ENCODE measurements at regions not wholly inside any gene's neighbourhood (a gene's known extent, or its start where the extent isn't known, plus 50 kb on each side); places are given as distances from the start of the nearest gene placed in this dataset.

GRCh38 chr11:70889411-70889810 is 363.0 kb downstream of the SHANK2 start:
- no peak overlapping the region for H3K27ac Mint-ChIP-seq (ENCODE audit: unreplicated experiment)
- Histone ChIP-seq H3K79me2 (ENCODE audit: insufficient read depth, low read length) (no peaks in the 10 kb centered on the region), H3K4me3 (ENCODE audit: insufficient read depth, low read depth, low read length) (no peak overlapping the region), H3K36me3 (ENCODE audit: insufficient read depth, low read length) (no peaks in the 10 kb centered on the region), H3K27ac (ENCODE audit: low read depth, low read length) (no peak overlapping the region), H3K9me3 (ENCODE audit: insufficient read depth, low read depth, low read length) (no peaks in the 10 kb centered on the region), H3K4me2 (ENCODE audit: low read length) (no peak overlapping the region), H3K27me3 (ENCODE audit: insufficient read depth, low read length) (peaks cover 10% of the 10 kb centered on the region), H3K4me1 (ENCODE audit: insufficient read depth, low read length) (peaks cover 3% of the 10 kb centered on the region), H4K20me1 (ENCODE audit: insufficient read depth, low read length) (no peaks in the 10 kb centered on the region), H3K9ac (ENCODE audit: low read length) (no peak overlapping the region), H2AFZ (ENCODE audit: low read depth, low read length) (no peak overlapping the region)
- TF ChIP-seq, protein P1, sequence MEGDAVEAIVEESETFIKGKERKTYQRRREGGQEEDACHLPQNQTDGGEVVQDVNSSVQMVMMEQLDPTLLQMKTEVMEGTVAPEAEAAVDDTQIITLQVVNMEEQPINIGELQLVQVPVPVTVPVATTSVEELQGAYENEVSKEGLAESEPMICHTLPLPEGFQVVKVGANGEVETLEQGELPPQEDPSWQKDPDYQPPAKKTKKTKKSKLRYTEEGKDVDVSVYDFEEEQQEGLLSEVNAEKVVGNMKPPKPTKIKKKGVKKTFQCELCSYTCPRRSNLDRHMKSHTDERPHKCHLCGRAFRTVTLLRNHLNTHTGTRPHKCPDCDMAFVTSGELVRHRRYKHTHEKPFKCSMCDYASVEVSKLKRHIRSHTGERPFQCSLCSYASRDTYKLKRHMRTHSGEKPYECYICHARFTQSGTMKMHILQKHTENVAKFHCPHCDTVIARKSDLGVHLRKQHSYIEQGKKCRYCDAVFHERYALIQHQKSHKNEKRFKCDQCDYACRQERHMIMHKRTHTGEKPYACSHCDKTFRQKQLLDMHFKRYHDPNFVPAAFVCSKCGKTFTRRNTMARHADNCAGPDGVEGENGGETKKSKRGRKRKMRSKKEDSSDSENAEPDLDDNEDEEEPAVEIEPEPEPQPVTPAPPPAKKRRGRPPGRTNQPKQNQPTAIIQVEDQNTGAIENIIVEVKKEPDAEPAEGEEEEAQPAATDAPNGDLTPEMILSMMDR (IDR thresholded peaks at IDR 0.05; ENCODE audit: insufficient read depth, low read depth, low read length): no peak
- TF ChIP-seq EZH2 (IDR thresholded peaks at IDR 0.05; ENCODE audit: insufficient read depth, low read length): no peak
- peaks cover 8% of the 10 kb centered on the region for H3K27me3 Mint-ChIP-seq (ENCODE audit: low read depth, unreplicated experiment)
- no peak for DNase-seq (ENCODE audit: low read depth)
- peaks cover 19% of the 10 kb centered on the region for H3K36me3 Mint-ChIP-seq (ENCODE audit: low read depth, unreplicated experiment)
- peaks cover 11% of the 10 kb centered on the region for H3K9me3 Mint-ChIP-seq (ENCODE audit: unreplicated experiment)
- no peak for FAIRE-seq
- peaks cover 6% of the 10 kb centered on the region for H3K4me1 Mint-ChIP-seq (ENCODE audit: low read depth, unreplicated experiment)
- H3K4me3 Mint-ChIP-seq (ENCODE audit: unreplicated experiment): no peak overlapping the region

- Histone ChIP-seq H3K9ac (ENCODE audit: low read length) (no peak overlapping the region), H3K4me2 (ENCODE audit: low read length) (no peak overlapping the region), H3K9me3 (ENCODE audit: insufficient read depth, low read depth, low read length) (peaks cover 3% of the 10 kb centered on the region), H2AFZ (ENCODE audit: low read depth, low read length) (no peak overlapping the region), H3K27me3 (ENCODE audit: insufficient read depth, low read length) (peaks cover 4% of the 10 kb centered on the region), H3K36me3 (ENCODE audit: insufficient read depth, low read length) (no peaks in the 10 kb centered on the region), H3K4me1 (ENCODE audit: insufficient read depth, low read length) (no peaks in the 10 kb centered on the region), H4K20me1 (ENCODE audit: insufficient read depth, low read length) (no peaks in the 10 kb centered on the region), H3K79me2 (ENCODE audit: insufficient read depth, low read length) (no peaks in the 10 kb centered on the region), H3K4me3 (ENCODE audit: insufficient read depth, low read depth, low read length) (no peak overlapping the region), H3K27ac (ENCODE audit: low read depth, low read length) (no peak overlapping the region)
- peaks cover 19% of the 10 kb centered on the region for H3K36me3 Mint-ChIP-seq (ENCODE audit: low read depth, unreplicated experiment)
- no peak for DNase-seq (ENCODE audit: low read depth)
- peaks cover 11% of the 10 kb centered on the region for H3K9me3 Mint-ChIP-seq (ENCODE audit: unreplicated experiment)
- no peak overlapping the region for H3K27ac Mint-ChIP-seq (ENCODE audit: unreplicated experiment)
- no peak overlapping the region for H3K4me3 Mint-ChIP-seq (ENCODE audit: unreplicated experiment)
- no peak for FAIRE-seq
- TF ChIP-seq, protein P1 (IDR thresholded peaks at IDR 0.05; ENCODE audit: insufficient read depth, low read depth, low read length): no peak
- no peak for TF ChIP-seq EZH2 (IDR thresholded peaks at IDR 0.05; ENCODE audit: insufficient read depth, low read length)
- H3K4me1 Mint-ChIP-seq (ENCODE audit: low read depth, unreplicated experiment): peaks cover 6% of the 10 kb centered on the region
- peaks cover 6% of the 10 kb centered on the region for H3K27me3 Mint-ChIP-seq (ENCODE audit: low read depth, unreplicated experiment)
Measured at GRCh38 chr11:70891844-70892380, 360.5 kb downstream of the SHANK2 start.

DNA sequence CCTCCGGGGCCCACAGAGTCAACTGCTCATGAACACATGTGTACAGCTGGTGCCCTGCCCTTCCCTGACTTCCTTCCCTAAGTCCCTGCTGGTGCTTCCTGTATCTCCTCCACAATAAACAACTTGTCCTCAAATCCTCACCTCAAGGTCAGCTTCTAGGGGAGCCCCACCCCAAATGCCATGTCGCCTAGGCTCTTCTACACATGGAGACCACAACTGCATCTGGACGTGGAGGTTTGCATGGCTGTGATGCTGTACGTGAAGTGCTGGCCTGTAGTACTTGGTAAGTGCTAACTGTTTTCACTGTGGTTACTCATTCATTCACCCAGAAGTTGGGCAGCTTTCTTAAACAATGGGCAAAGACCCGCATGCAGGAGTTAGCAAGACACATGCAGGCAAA is 359.5 kb downstream of the SHANK2 start:
- Mint-ChIP-seq H3K4me1 (ENCODE audit: low read depth, unreplicated experiment) (no peaks in the 10 kb centered on the region), H3K27ac (ENCODE audit: unreplicated experiment) (no peak overlapping the region), H3K36me3 (ENCODE audit: low read depth, unreplicated experiment) (peaks cover 19% of the 10 kb centered on the region), H3K27me3 (ENCODE audit: low read depth, unreplicated experiment) (peaks cover 6% of the 10 kb centered on the region), H3K4me3 (ENCODE audit: unreplicated experiment) (no peak overlapping the region), H3K9me3 (ENCODE audit: unreplicated experiment) (peaks cover 18% of the 10 kb centered on the region)
- Histone ChIP-seq H3K27ac (ENCODE audit: low read depth, low read length) (no peak overlapping the region), H3K27me3 (ENCODE audit: insufficient read depth, low read length) (no peaks in the 10 kb centered on the region), H3K4me3 (ENCODE audit: insufficient read depth, low read depth, low read length) (no peak overlapping the region), H3K9me3 (ENCODE audit: insufficient read depth, low read depth, low read length) (peaks cover 6% of the 10 kb centered on the region), H3K9ac (ENCODE audit: low read length) (no peak overlapping the region), H2AFZ (ENCODE audit: low read depth, low read length) (no peak overlapping the region), H3K36me3 (ENCODE audit: insufficient read depth, low read length) (no peaks in the 10 kb centered on the region), H3K4me1 (ENCODE audit: insufficient read depth, low read length) (no peaks in the 10 kb centered on the region), H3K4me2 (ENCODE audit: low read length) (no peak overlapping the region), H4K20me1 (ENCODE audit: insufficient read depth, low read length) (no peaks in the 10 kb centered on the region), H3K79me2 (ENCODE audit: insufficient read depth, low read length) (no peaks in the 10 kb centered on the region)
- TF ChIP-seq EZH2 (IDR thresholded peaks at IDR 0.05; ENCODE audit: insufficient read depth, low read length): no peak
- TF ChIP-seq, protein P1 (IDR thresholded peaks at IDR 0.05; ENCODE audit: insufficient read depth, low read depth, low read length): no peak
- DNase-seq (ENCODE audit: low read depth): no peak
- FAIRE-seq: no peak
